Liver (tissue), 8 donors: ENCODE measurements at regions not wholly inside any gene's neighbourhood (a gene's known extent, or its start where the extent isn't known, plus 50 kb on each side); places are given as distances from the start of the nearest gene placed in this dataset.
A peak's percentile ranks its signal among the peaks of the same experiment; 100 is the strongest.

Source experiments
- DNase-seq: peaks from one replicate; pipeline ENCODE4 v3.0.0-alpha.2; 2017; ENCODE audit warnings: low spot score
- H3K27ac ChIP-seq, 2 donors: one replicate each; pipeline ENCODE4 v1.7.0; 2013; ENCODE audit warnings: inconsistent platforms in 2 of 2, low read length in 2 of 2, control low read depth in 1 of 2, low read depth in 1 of 2, mild to moderate bottlenecking in 1 of 2
- H3K27me3 ChIP-seq, 4 donors: one replicate each; pipeline versions ENCODE4 v1.6.1 to v1.7.0; 2013; ENCODE audit warnings: low read length in 3 of 4, inconsistent platforms in 1 of 4, mild to moderate bottlenecking in 1 of 4, moderate library complexity in 1 of 4; ENCODE audit not compliant: control insufficient read depth in 4 of 4, insufficient read depth in 4 of 4
- H3K36me3 ChIP-seq, 4 donors: one replicate each; pipeline versions ENCODE4 v1.6.1 to v1.7.0; 2013; ENCODE audit warnings: low read length in 3 of 4, mild to moderate bottlenecking in 3 of 4, low read depth in 1 of 4, moderate library complexity in 1 of 4; ENCODE audit not compliant: control insufficient read depth in 4 of 4, insufficient read depth in 3 of 4
- H3K4me1 ChIP-seq, 4 donors: one replicate each; pipeline versions ENCODE4 v1.6.1 to v1.7.0; 2013; ENCODE audit warnings: low read length in 3 of 4, mild to moderate bottlenecking in 3 of 4, moderate library complexity in 1 of 4; ENCODE audit not compliant: control insufficient read depth in 4 of 4, insufficient read depth in 4 of 4
- H3K4me3 ChIP-seq, 3 donors: one replicate each; pipeline versions ENCODE4 v1.6.1 to v1.7.0; 2013; ENCODE audit warnings: low read length in 3 of 3, control low read depth in 1 of 3, low read depth in 1 of 3, mild to moderate bottlenecking in 1 of 3
- H3K9ac ChIP-seq, 2 donors: one replicate each; pipeline ENCODE4 v1.7.0; 2013; ENCODE audit warnings: low read length in 2 of 2, mild to moderate bottlenecking in 2 of 2, moderate library complexity in 2 of 2, control low read depth in 1 of 2, low read depth in 1 of 2
- H3K9me3 ChIP-seq, 4 donors: one replicate each; pipeline versions ENCODE4 v1.6.1 to v1.7.0; 2013; ENCODE audit warnings: low read length in 3 of 4; ENCODE audit not compliant: control insufficient read depth in 4 of 4
- EGR1 ChIP-seq, 2 donors: IDR thresholded peaks; 2 replicates each; pipeline ENCODE4 v1.6.1; 2016 to 2018; ENCODE audit warnings: antibody characterized with exemption in 2 of 2, low read depth in 2 of 2
- FOXA1 ChIP-seq: IDR thresholded peaks from 2 replicates; pipeline ENCODE4 v1.6.1; 2016; ENCODE audit warnings: antibody characterized with exemption
- FOXA2 ChIP-seq: IDR thresholded peaks from 2 replicates; pipeline ENCODE4 v1.6.1; 2016; ENCODE audit warnings: antibody characterized with exemption
- GABPA ChIP-seq, 2 donors: IDR thresholded peaks in 1 of 2; conservative IDR thresholded peaks in 1 of 2; 2 replicates each; pipeline ENCODE4 v1.6.1; 2016; ENCODE audit warnings: antibody characterized with exemption in 2 of 2, mild to moderate bottlenecking in 1 of 2, moderate library complexity in 1 of 2
- HNF4A ChIP-seq, 2 donors: conservative IDR thresholded peaks; 2 replicates each; pipeline ENCODE4 v1.6.1; 2016; ENCODE audit warnings: antibody characterized with exemption in 2 of 2, mild to moderate bottlenecking in 2 of 2
- HNF4G ChIP-seq: IDR thresholded peaks from 2 replicates; pipeline ENCODE4 v1.6.1; 2016; ENCODE audit warnings: antibody characterized with exemption
- NR2F2 ChIP-seq: IDR thresholded peaks from 2 replicates; pipeline ENCODE4 v1.6.1; 2016; ENCODE audit warnings: antibody characterized with exemption
- RAD21 ChIP-seq, 2 donors: IDR thresholded peaks; 2 replicates each; pipeline ENCODE4 v1.6.1; 2016; ENCODE audit warnings: antibody characterized with exemption in 2 of 2, mild to moderate bottlenecking in 2 of 2
- RXRA ChIP-seq, 2 donors: IDR thresholded peaks; 2 replicates each; pipeline ENCODE4 v1.6.1; 2017 to 2018; ENCODE audit warnings: antibody characterized with exemption in 2 of 2, mild to moderate bottlenecking in 1 of 2
- SP1 ChIP-seq: IDR thresholded peaks from 2 replicates; pipeline ENCODE4 v1.6.1; 2018; ENCODE audit warnings: antibody characterized with exemption, mild to moderate bottlenecking
- WGBS: extraction: QIAGEN DNeasy Blood & Tissue Kit; methylation state at CpG from one replicate; pipeline ENCODE4 v1.1.7; 2013; 5-methylcytosine and 5-hydroxymethylcytosine counted together
- TF ChIP-seq, protein P1 (sequence below): fragments of 150-350 bp; IDR thresholded peaks from 2 replicates; pipeline ENCODE4 v1.5.1; 2017; ENCODE audit warnings: improper control_type of control experiment, low read depth, low read length; ENCODE audit not compliant: missing input control
- TF ChIP-seq, protein P2 (sequence below): IDR thresholded peaks from 2 replicates; pipeline ENCODE4 v1.6.1; 2016; ENCODE audit warnings: antibody characterized with exemption
- TF ChIP-seq, protein P3 (sequence below): IDR thresholded peaks from 2 replicates; pipeline ENCODE4 v1.6.1; 2016; ENCODE audit warnings: antibody characterized with exemption
- TF ChIP-seq, protein P4 (sequence below): IDR thresholded peaks from 2 replicates; pipeline ENCODE4 v1.6.1; 2016; ENCODE audit warnings: antibody characterized with exemption, mild to moderate bottlenecking
- TF ChIP-seq, protein P5 (sequence below): IDR thresholded peaks from 2 replicates; pipeline ENCODE4 v1.6.1; 2016; ENCODE audit warnings: antibody characterized with exemption
- donor health status: healthy.
- donor health status: healthy.
- donor health status: healthy.
- donor health status: healthy.
- donor health status: healthy.

DNA sequence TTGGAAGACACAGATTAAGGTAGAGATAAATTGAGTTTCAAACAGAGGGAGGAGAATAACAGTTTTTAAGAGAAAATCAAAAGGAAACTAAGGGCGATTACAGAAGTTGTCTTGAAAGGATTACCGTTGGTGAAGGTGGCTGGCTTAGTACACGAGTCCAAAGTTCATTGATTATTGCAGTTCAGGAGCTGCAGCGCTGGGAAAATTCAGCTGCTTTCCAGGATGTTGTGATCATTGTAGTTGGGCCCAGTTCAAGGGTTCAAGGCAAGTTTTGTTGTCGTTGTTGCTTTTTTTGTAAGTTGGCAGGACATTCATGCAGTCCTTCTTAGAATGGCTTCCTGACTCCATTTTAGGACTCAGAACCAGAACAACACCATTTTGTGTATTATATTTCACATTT lies 461.7 kb downstream of the RAPGEF2 start (continued):
- TF ChIP-seq, protein P1, sequence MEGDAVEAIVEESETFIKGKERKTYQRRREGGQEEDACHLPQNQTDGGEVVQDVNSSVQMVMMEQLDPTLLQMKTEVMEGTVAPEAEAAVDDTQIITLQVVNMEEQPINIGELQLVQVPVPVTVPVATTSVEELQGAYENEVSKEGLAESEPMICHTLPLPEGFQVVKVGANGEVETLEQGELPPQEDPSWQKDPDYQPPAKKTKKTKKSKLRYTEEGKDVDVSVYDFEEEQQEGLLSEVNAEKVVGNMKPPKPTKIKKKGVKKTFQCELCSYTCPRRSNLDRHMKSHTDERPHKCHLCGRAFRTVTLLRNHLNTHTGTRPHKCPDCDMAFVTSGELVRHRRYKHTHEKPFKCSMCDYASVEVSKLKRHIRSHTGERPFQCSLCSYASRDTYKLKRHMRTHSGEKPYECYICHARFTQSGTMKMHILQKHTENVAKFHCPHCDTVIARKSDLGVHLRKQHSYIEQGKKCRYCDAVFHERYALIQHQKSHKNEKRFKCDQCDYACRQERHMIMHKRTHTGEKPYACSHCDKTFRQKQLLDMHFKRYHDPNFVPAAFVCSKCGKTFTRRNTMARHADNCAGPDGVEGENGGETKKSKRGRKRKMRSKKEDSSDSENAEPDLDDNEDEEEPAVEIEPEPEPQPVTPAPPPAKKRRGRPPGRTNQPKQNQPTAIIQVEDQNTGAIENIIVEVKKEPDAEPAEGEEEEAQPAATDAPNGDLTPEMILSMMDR = no peak
- TF ChIP-seq, protein P2, sequence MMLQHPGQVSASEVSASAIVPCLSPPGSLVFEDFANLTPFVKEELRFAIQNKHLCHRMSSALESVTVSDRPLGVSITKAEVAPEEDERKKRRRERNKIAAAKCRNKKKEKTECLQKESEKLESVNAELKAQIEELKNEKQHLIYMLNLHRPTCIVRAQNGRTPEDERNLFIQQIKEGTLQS = no peak
- TF ChIP-seq FOXA1 (no peak), RXRA (IDR thresholded peaks at IDR 0.05) (peak; percentile 31 to 61), SP1 (peak; percentile 18)
- TF ChIP-seq, protein P3, sequence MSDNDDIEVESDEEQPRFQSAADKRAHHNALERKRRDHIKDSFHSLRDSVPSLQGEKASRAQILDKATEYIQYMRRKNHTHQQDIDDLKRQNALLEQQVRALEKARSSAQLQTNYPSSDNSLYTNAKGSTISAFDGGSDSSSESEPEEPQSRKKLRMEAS = no peak

DNA sequence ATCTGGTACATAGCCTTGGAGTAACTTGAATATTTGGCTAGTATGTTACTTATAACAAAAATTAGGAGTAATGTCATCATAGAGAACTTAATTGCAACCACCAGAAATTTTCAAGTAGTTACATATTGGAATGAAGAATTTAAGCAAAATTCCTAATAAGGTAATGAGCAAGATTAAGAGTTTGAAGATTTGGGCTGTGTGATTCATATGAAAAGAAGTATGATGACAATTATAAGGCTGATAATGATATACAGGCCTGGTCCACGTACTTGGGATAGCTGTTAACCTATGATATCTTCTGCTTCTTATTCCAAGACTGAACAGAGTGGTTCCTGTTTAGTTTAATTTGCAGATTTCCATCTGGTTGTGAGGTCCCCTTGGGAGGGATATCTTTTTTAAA lies 463.9 kb downstream of the RAPGEF2 start:
- H3K9ac ChIP-seq = no peak overlapping the region
- no peaks in the 10 kb centered on the region for H3K4me1 ChIP-seq
- no peaks in the 10 kb centered on the region for H3K36me3 ChIP-seq
- TF ChIP-seq RAD21 (IDR thresholded peaks at IDR 0.05) (no peak), HNF4G (no peak), EGR1 (IDR thresholded peaks at IDR 0.05; ENCODE audit: low read depth in 2 of 2) (no peak), HNF4A (conservative IDR thresholded peaks at IDR 0.05) (no peak), FOXA1 (no peak), GABPA (IDR thresholded peaks at IDR 0.05 in 1 of 2, conservative IDR thresholded peaks at IDR 0.05 in 1 of 2) (no peak), RXRA (IDR thresholded peaks at IDR 0.05) (no peak), FOXA2 (no peak), NR2F2 (no peak)
- TF ChIP-seq, protein P3 = no peak
- TF ChIP-seq, protein P4, sequence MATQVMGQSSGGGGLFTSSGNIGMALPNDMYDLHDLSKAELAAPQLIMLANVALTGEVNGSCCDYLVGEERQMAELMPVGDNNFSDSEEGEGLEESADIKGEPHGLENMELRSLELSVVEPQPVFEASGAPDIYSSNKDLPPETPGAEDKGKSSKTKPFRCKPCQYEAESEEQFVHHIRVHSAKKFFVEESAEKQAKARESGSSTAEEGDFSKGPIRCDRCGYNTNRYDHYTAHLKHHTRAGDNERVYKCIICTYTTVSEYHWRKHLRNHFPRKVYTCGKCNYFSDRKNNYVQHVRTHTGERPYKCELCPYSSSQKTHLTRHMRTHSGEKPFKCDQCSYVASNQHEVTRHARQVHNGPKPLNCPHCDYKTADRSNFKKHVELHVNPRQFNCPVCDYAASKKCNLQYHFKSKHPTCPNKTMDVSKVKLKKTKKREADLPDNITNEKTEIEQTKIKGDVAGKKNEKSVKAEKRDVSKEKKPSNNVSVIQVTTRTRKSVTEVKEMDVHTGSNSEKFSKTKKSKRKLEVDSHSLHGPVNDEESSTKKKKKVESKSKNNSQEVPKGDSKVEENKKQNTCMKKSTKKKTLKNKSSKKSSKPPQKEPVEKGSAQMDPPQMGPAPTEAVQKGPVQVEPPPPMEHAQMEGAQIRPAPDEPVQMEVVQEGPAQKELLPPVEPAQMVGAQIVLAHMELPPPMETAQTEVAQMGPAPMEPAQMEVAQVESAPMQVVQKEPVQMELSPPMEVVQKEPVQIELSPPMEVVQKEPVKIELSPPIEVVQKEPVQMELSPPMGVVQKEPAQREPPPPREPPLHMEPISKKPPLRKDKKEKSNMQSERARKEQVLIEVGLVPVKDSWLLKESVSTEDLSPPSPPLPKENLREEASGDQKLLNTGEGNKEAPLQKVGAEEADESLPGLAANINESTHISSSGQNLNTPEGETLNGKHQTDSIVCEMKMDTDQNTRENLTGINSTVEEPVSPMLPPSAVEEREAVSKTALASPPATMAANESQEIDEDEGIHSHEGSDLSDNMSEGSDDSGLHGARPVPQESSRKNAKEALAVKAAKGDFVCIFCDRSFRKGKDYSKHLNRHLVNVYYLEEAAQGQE = no peak
- TF ChIP-seq, protein P5, sequence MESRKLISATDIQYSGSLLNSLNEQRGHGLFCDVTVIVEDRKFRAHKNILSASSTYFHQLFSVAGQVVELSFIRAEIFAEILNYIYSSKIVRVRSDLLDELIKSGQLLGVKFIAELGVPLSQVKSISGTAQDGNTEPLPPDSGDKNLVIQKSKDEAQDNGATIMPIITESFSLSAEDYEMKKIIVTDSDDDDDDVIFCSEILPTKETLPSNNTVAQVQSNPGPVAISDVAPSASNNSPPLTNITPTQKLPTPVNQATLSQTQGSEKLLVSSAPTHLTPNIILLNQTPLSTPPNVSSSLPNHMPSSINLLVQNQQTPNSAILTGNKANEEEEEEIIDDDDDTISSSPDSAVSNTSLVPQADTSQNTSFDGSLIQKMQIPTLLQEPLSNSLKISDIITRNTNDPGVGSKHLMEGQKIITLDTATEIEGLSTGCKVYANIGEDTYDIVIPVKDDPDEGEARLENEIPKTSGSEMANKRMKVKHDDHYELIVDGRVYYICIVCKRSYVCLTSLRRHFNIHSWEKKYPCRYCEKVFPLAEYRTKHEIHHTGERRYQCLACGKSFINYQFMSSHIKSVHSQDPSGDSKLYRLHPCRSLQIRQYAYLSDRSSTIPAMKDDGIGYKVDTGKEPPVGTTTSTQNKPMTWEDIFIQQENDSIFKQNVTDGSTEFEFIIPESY = no peak
- H3K27me3 ChIP-seq = no peaks in the 10 kb centered on the region
- no peaks in the 10 kb centered on the region for H3K9me3 ChIP-seq
- 68% methylated on average over 1 of the region's 1 CpG for WGBS
- no peak overlapping the region for H3K27ac ChIP-seq
- no peak overlapping the region for H3K4me3 ChIP-seq
- no peak for DNase-seq
